Left forelimb (tissue), 1 donor: ENCODE measurements at regions not wholly inside any gene's neighbourhood (a gene's known extent, or its start where the extent isn't known, plus 50 kb on each side); places are given as distances from the start of the nearest gene placed in this dataset.

ENCODE experiments used
- DNase-seq: peaks from one replicate; pipeline ENCODE4 v3.0.0-alpha.2; 2018; ENCODE audit warnings: low spot score

DNA sequence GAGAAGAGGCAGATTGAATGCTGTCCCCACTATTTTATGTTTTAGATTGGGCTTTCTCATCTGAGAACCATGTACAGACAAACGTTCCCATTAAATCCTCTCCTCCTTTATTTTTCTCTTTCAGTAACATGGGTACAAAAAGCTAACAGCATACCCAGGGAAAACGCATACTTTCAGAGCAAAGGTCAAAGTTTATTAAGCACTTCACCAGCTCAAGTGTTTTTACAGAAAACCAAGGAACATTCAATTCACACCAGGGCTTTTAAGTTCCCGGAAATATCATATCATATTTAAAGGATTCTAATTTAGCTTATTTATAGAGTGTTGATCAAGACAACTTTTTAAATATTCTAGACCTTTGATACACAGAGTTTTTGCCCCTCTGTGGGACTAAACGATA is 271.5 kb upstream of the C1orf87 start:
- DNase-seq, result no peak

GRCh38 chr1:60343736-60344135 is 270.2 kb upstream of the C1orf87 start:
- no peak for DNase-seq

- DNase-seq, result no peak
Observed at GRCh38 chr1:60342569-60342968, 269.0 kb upstream of the C1orf87 start.

DNA sequence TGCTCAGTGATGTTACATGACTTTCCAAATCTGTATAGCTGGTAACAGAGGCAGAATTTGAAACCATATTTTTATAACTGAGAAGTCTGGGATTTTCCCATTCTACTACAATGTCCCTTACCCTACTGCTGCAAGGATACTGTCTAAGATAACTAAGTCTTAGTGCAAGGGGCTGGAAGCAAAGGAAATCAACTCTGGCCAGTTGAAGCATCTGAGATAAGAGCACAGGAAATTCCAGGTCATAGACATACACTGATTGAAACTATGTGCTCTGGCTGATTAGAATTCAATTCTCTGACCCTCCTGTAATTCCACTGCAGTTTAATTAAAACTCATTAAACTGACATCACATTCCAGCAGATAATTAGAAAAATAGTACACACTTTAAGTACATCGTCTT is 267.7 kb upstream of the C1orf87 start:
- no peak for DNase-seq

- DNase-seq, result no peak
Observed at GRCh38 chr1:60331647-60332046, 258.1 kb upstream of the C1orf87 start.

- no peak for DNase-seq
Observed at GRCh38 chr1:60329651-60330050, 256.1 kb upstream of the C1orf87 start.

GRCh38 chr1:60311838-60312237 is 238.3 kb upstream of the C1orf87 start:
- no peak for DNase-seq

GRCh38 chr1:60299581-60299980 is 226.0 kb upstream of the C1orf87 start:
- DNase-seq, result no peak

DNA sequence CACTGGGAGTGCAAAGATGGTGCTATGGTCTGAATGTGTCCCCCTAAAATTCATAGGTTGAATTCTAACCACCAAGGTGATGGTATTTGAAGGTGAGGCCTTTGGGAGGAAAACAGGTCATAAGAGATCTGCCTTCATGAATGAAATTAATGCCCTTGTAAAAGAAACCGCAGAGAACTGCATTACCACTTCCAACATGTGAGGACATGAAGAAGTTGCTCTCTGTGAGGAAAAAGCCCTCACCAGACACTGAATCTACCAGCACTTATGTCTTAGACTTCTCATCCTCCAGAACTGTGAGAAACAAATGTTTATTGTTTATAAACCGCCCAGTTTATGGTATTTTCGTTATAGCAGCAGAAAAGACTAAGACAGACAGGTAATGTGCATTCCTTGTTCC is 224.7 kb upstream of the C1orf87 start:
- DNase-seq, result no peak

DNA sequence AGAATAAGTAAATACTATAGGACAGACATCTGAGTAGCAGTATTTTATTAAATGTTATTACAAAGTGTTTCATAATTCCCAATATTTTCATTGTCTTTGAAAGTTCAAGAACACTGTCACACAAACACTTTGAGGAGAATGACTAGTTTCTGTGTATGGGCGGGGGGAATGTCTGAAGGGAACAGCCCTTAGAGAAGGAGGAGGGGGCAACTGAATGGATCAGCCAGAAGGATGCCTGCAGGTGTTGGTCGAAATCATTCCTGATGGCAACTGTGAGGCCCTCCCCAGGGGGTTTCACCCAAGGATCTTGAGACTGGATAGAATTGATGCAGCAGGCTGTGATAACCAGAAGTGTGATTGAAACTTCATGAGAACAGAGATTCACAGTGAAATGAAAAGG is 223.2 kb upstream of the C1orf87 start:
- no peak for DNase-seq

DNA sequence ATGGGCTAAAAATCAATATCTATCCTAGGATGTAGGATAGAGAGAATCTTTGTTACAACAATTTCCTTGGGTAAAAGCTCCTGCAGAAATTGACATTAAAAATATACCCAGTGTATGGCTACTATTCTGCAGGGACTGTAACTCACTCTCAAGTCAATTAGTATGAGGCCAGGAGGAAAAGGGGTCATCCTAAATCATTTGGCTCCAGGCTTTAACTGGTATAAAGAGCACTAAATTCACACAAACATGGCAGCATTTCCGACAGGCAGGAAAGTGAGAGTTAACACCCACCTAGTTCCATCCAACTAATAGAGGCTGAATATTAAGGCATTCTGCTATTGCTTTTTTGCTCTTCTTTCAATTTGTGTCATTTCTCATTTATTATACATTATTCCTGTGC is 218.6 kb upstream of the C1orf87 start:
- no peak for DNase-seq

- DNase-seq, result no peak
Observed at GRCh38 chr1:60290393-60290792, 216.8 kb upstream of the C1orf87 start.

- DNase-seq, result no peak
Observed at GRCh38 chr1:60287536-60287935, 214.0 kb upstream of the C1orf87 start.

- DNase-seq, result no peak
Observed at GRCh38 chr1:60283690-60284089, 210.1 kb upstream of the C1orf87 start.

GRCh38 chr1:60281360-60281932 is 207.9 kb upstream of the C1orf87 start:
- peak; percentile 79 for DNase-seq

DNA sequence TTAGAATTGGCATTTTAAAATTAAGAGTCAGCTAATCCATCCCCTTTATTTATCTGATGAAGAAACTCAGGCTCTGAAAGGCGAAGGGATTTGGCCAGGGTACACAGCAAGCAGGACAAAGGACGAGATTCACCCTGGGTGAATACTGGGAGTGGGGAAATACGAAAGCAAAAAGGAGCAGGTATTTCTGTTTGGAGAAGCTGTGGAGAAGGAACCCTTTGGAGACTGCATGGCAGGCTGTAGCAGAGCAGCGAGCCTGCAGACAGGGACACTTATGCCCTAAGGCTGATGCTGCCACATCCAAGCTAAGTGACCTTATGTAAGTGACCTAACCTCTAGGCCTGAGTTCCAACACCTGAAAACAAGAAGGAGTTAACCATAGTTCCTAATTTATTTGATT is 207.2 kb upstream of the C1orf87 start:
- no peak for DNase-seq

DNA sequence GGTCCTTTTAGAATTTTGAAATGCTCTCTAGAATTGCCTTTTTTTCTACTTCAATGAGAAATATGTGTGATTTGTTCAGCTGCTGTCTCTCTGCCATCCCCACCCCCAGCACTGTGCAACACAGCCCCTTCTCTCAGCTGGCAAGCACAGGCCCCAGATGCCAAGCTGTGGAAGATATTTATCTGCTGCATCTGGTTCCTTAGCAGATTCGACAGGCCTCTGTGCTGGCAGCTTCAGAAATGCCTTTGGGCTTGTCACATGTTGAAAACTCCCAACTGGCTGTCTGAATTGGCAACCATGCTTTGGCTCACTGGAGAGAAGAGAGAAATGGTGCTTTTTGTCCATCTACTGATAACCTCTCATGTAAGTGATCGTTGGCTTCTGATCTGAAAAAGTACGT is 206.7 kb upstream of the C1orf87 start:
- DNase-seq, result no peak

DNA sequence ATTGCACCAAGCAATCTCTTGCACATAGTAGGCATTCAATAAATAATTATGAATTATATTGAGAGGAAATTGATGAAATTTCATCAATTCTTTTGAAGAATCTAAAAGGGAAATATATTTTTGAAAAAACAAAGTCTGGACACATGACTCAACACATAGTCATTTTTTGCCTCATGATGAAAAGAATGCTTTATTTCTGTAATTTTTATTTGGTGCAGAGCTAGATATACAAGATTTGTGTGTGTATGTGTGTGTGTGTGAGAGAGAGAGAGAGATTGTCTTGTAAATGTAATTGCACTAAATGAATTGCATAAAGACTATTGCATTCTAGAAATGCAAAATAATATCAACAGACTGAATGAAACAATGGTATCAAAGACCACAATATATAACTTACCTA is 206.2 kb upstream of the C1orf87 start:
- DNase-seq, result no peak

DNA sequence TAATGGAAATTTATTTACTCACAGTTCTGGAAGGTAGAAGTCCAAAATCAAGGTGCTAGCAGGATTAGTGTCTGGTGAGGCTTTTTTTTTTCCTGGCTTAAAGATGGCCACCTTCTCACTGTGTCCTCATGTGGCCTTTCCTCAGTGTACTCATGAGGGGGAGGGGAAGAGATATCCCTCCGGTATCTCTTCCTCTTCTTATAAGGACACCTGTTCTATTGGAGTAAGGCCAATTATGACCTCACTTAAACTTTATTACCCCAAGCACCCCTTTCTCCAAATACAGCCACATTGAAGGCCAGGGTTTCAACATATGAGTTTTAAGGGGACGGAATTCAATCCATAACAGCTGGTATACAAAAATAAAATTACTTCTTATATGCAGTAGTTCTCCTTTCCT is 203.7 kb upstream of the C1orf87 start:
- no peak for DNase-seq

GRCh38 chr1:60274422-60275290 is 201.1 kb upstream of the C1orf87 start:
- DNase-seq, result no peak

GRCh38 chr1:60273185-60273584 is 199.6 kb upstream of the C1orf87 start:
- no peak for DNase-seq

DNA sequence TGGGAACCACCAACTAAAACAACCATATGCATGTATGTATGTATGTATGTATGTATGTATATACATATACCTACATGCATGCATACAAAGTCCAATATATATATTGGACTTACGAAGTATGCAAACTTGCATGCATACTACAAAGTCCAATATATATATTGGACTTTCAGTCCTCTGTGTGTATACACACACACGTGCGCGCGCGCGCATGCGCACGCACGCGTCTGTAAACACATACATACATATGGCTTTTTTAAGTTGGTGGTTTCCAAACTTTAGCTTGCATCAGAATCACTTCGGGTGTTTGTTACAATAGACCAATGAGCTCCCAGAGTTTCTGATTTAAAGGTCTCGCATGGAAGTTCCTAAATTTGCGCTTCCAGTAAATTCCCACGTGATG is 197.5 kb upstream of the C1orf87 start:
- DNase-seq, result no peak

GRCh38 chr1:60268451-60268850 is 194.9 kb upstream of the C1orf87 start:
- DNase-seq, result no peak
